A549 (cell line): ENCODE measurements at regions not wholly inside any gene's neighbourhood (a gene's known extent, or its start where the extent isn't known, plus 50 kb on each side); places are given as distances from the start of the nearest gene placed in this dataset.

Source experiments
- CTCF ChIP-seq: fragments of >200 bp; sonication (Bioruptor Twin); formaldehyde crosslinking; IDR thresholded peaks from 3 replicates; pipeline ENCODE4 v1.5.1; 2016
- JUN ChIP-seq, 2 experiments: fragments of >200 bp; sonication (Bioruptor Twin); formaldehyde crosslinking; IDR thresholded peaks; 2 replicates in 1 of 2; 3 replicates in 1 of 2; pipeline ENCODE4 v1.6.1; 2016 to 2017
- MAX ChIP-seq: IDR thresholded peaks from 2 replicates; pipeline ENCODE4 v1.6.1; 2012
- POLR2A ChIP-seq: IDR thresholded peaks from 2 replicates; pipeline ENCODE4 v1.6.1; 2012; ENCODE audit warnings: mild to moderate bottlenecking, low read length
- RAD21 ChIP-seq, 2 experiments: fragments of >200 bp in 1 of 2; sonication (Bioruptor Twin) in 1 of 2; formaldehyde crosslinking in 1 of 2; IDR thresholded peaks in 1 of 2; conservative IDR thresholded peaks in 1 of 2; 2 replicates in 1 of 2; 3 replicates in 1 of 2; pipeline ENCODE4 v1.6.1; 2012 to 2018; ENCODE audit warnings: inconsistent platforms in 1 of 2
- REST ChIP-seq: fragments of 200-600 bp; sonication (generic); IDR thresholded peaks from 2 replicates; pipeline ENCODE4 v1.6.1; 2016; ENCODE audit warnings: antibody characterized with exemption, mild to moderate bottlenecking, moderate library complexity
- ZFP36 ChIP-seq: fragments of 450-650 bp; IDR thresholded peaks from 2 replicates; pipeline ENCODE4 v1.6.1; 2014; ENCODE audit warnings: borderline replicate concordance; ENCODE audit not compliant: partially characterized antibody

- TF ChIP-seq CTCF (no peak), RAD21 (conservative IDR thresholded peaks at IDR 0.05 in 1 of 2, IDR thresholded peaks at IDR 0.05 in 1 of 2) (no peak), REST (no peak), ZFP36 (no peak), MAX (no peak), JUN (IDR thresholded peaks at IDR 0.05) (no peak), POLR2A (no peak)
Observed at GRCh38 chr1:232891071-232891470, 59.3 kb upstream of the NTPCR start.
